GM21576 (cell line): ENCODE measurements at regions not wholly inside any gene's neighbourhood (a gene's known extent, or its start where the extent isn't known, plus 50 kb on each side); places are given as distances from the start of the nearest gene placed in this dataset.
A peak's percentile ranks its signal among the peaks of the same experiment; 100 is the strongest.
"Not testable (repeated sequence)": the region's sequence is repeated elsewhere in the genome, so short reads cannot be mapped to it uniquely, and the experiment has no call there.

Source experiments
- ATAC-seq: cut with Tn5 transposase; IDR thresholded peaks from one replicate; pipeline ENCODE4 v1.9.1; 2021; ENCODE audit warnings: mild to moderate bottlenecking, moderate library complexity; ENCODE audit not compliant: unreplicated experiment

- no peak for ATAC-seq
Observed at GRCh38 chr13:111064661-111065060, 50.4 kb upstream of the ARHGEF7 start.

GRCh38 chr13:111062966-111063365 lies 52.1 kb upstream of the ARHGEF7 start:
- ATAC-seq = no peak

- no peak for ATAC-seq
Observed at GRCh38 chr13:111062305-111062704, 52.8 kb upstream of the ARHGEF7 start.

- no peak for ATAC-seq
Observed at GRCh38 chr13:111061358-111062045, 53.6 kb upstream of the ARHGEF7 start.

- no peak for ATAC-seq
Observed at GRCh38 chr13:111060237-111060919, 54.7 kb upstream of the ARHGEF7 start.

GRCh38 chr13:111058796-111059506 lies 56.2 kb upstream of the ARHGEF7 start:
- no peak for ATAC-seq

- not testable (repeated sequence) for ATAC-seq
Observed at GRCh38 chr13:111058339-111058738, 56.8 kb upstream of the ARHGEF7 start.

- not testable (repeated sequence) for ATAC-seq
Observed at GRCh38 chr13:111051726-111052232, 63.3 kb upstream of the ARHGEF7 start.

- no peak for ATAC-seq
Observed at GRCh38 chr13:111051041-111051725, 63.9 kb upstream of the ARHGEF7 start.

- ATAC-seq = no peak
Observed at GRCh38 chr13:111050539-111050879, 64.6 kb upstream of the ARHGEF7 start.

GRCh38 chr13:111049791-111050538 lies 65.1 kb upstream of the ARHGEF7 start:
- no peak for ATAC-seq

GRCh38 chr13:111048387-111048786 lies 66.7 kb upstream of the ARHGEF7 start:
- ATAC-seq = no peak

- no peak for ATAC-seq
Observed at GRCh38 chr13:111047326-111047725, 67.8 kb upstream of the ARHGEF7 start.

GRCh38 chr13:111046590-111047141 lies 68.4 kb upstream of the ARHGEF7 start:
- peak; percentile 74 for ATAC-seq

- ATAC-seq = no peak
Observed at GRCh38 chr13:111045170-111045569, 69.9 kb upstream of the ARHGEF7 start.

GRCh38 chr13:111044087-111044830 lies 70.9 kb upstream of the ARHGEF7 start:
- ATAC-seq = no peak

GRCh38 chr13:111043575-111043982 lies 71.5 kb upstream of the ARHGEF7 start:
- peak; percentile 44 for ATAC-seq

GRCh38 chr13:111042661-111043226 lies 72.4 kb upstream of the ARHGEF7 start:
- no peak for ATAC-seq

GRCh38 chr13:111040830-111041229 lies 74.3 kb upstream of the ARHGEF7 start:
- no peak for ATAC-seq
